ENCODE measurements at regions not wholly inside any gene's neighbourhood (a gene's known extent, or its start where the extent isn't known, plus 50 kb on each side); places are given as distances from the start of the nearest gene placed in this dataset.

- ATAC-seq (replicated peaks) (no peak), DNase-seq (no peak)
- Mint-ChIP-seq H3K27ac (no peak overlapping the region), H3K9me3 (peaks cover 3 to 6% of the 10 kb centered on the region in 2 donors), H3K4me3 (no peak overlapping the region), H3K27me3 (no peaks in the 10 kb centered on the region), H3K4me1 (ENCODE audit: low read depth in 2 of 2) (no peaks in the 10 kb centered on the region), H3K36me3 (ENCODE audit: insufficient read depth) (no peaks in the 10 kb centered on the region)
These were observed 487.3 kb downstream of the MID1IP1 start for GRCh38 chrX:39288592-39288991.

GRCh38 chrX:39289827-39290226 lies 488.6 kb downstream of the MID1IP1 start:
- no peak for ATAC-seq (replicated peaks)

GRCh38 chrX:39293203-39293602 lies 491.9 kb downstream of the MID1IP1 start:
- Mint-ChIP-seq H3K27me3 (peaks cover 10 to 15% of the 10 kb centered on the region in 2 donors), H3K4me3 (no peak overlapping the region), H3K36me3 (ENCODE audit: insufficient read depth) (no peaks in the 10 kb centered on the region)

More at GRCh38 chrX:39289827-39290226, 488.6 kb downstream of the MID1IP1 start:
- H3K4me3 Mint-ChIP-seq: no peak overlapping the region
- no peak for DNase-seq
- no peak overlapping the region for H3K27ac Mint-ChIP-seq
- H3K36me3 Mint-ChIP-seq (ENCODE audit: insufficient read depth): no peaks in the 10 kb centered on the region
- peaks cover 0 to under 1% of the 10 kb centered on the region in 2 donors for H3K9me3 Mint-ChIP-seq
- H3K4me1 Mint-ChIP-seq (ENCODE audit: low read depth in 2 of 2): no peaks in the 10 kb centered on the region
- peaks cover 2 to 7% of the 10 kb centered on the region in 2 donors for H3K27me3 Mint-ChIP-seq

GRCh38 chrX:39296472-39296871 lies 495.2 kb downstream of the MID1IP1 start:
- peaks cover 25 to 27% of the 10 kb centered on the region in 2 donors for H3K27me3 Mint-ChIP-seq
- H3K36me3 Mint-ChIP-seq (ENCODE audit: insufficient read depth): no peaks in the 10 kb centered on the region
- H3K4me1 Mint-ChIP-seq (ENCODE audit: low read depth in 2 of 2): no peaks in the 10 kb centered on the region
- H3K27ac Mint-ChIP-seq: no peak overlapping the region
- DNase-seq: no peak
- no peak for ATAC-seq (replicated peaks)
- H3K4me3 Mint-ChIP-seq: no peak overlapping the region
- peaks cover 0 to 6% of the 10 kb centered on the region in 2 donors for H3K9me3 Mint-ChIP-seq

More at GRCh38 chrX:39293203-39293602, 491.9 kb downstream of the MID1IP1 start:
- ATAC-seq (replicated peaks) (no peak), DNase-seq (no peak)
- no peak overlapping the region for H3K27ac Mint-ChIP-seq
- H3K9me3 Mint-ChIP-seq: peaks cover 0 to 6% of the 10 kb centered on the region in 2 donors
- H3K4me1 Mint-ChIP-seq (ENCODE audit: low read depth in 2 of 2): no peaks in the 10 kb centered on the region

- Mint-ChIP-seq H3K4me1 (ENCODE audit: low read depth in 2 of 2) (no peaks in the 10 kb centered on the region), H3K27me3 (peaks cover 25 to 27% of the 10 kb centered on the region in 2 donors), H3K9me3 (peaks cover 0 to 6% of the 10 kb centered on the region in 2 donors), H3K27ac (no peak overlapping the region), H3K36me3 (ENCODE audit: insufficient read depth) (no peaks in the 10 kb centered on the region), H3K4me3 (no peak overlapping the region)
- ATAC-seq (replicated peaks): no peak
- DNase-seq: no peak
These were observed 497.6 kb downstream of the MID1IP1 start for GRCh38 chrX:39298821-39299220.

- Mint-ChIP-seq H3K4me1 (ENCODE audit: low read depth in 2 of 2) (no peaks in the 10 kb centered on the region), H3K27me3 (peaks cover 21 to 27% of the 10 kb centered on the region in 2 donors), H3K9me3 (peaks cover 0 to 6% of the 10 kb centered on the region in 2 donors), H3K27ac (no peak overlapping the region), H3K4me3 (no peak overlapping the region), H3K36me3 (ENCODE audit: insufficient read depth) (no peaks in the 10 kb centered on the region)
- ATAC-seq (replicated peaks): no peak
- no peak for DNase-seq
These were observed 498.4 kb downstream of the MID1IP1 start for GRCh38 chrX:39299615-39300014.

- ATAC-seq (replicated peaks) (no peak), DNase-seq (no peak)
- Mint-ChIP-seq H3K4me1 (ENCODE audit: low read depth in 2 of 2) (no peaks in the 10 kb centered on the region), H3K27ac (no peak overlapping the region), H3K36me3 (ENCODE audit: insufficient read depth) (no peaks in the 10 kb centered on the region), H3K9me3 (no peaks in the 10 kb centered on the region), H3K27me3 (peaks cover 10 to 17% of the 10 kb centered on the region in 2 donors), H3K4me3 (no peak overlapping the region)
These were observed 499.8 kb downstream of the MID1IP1 start for GRCh38 chrX:39301036-39301435.

GRCh38 chrX:39302838-39303237 lies 501.6 kb downstream of the MID1IP1 start:
- Mint-ChIP-seq H3K36me3 (ENCODE audit: insufficient read depth) (no peaks in the 10 kb centered on the region), H3K9me3 (no peaks in the 10 kb centered on the region), H3K27ac (no peak overlapping the region), H3K4me1 (ENCODE audit: low read depth in 2 of 2) (no peaks in the 10 kb centered on the region), H3K4me3 (no peak overlapping the region), H3K27me3 (peaks cover 10 to 17% of the 10 kb centered on the region in 2 donors)
- DNase-seq (no peak), ATAC-seq (replicated peaks) (no peak)

- no peaks in the 10 kb centered on the region for H3K9me3 Mint-ChIP-seq
- peaks cover under 1% of the 10 kb centered on the region for H3K36me3 Mint-ChIP-seq (ENCODE audit: insufficient read depth)
- no peak overlapping the region for H3K27ac Mint-ChIP-seq
- DNase-seq (no peak), ATAC-seq (replicated peaks) (no peak)
- H3K4me3 Mint-ChIP-seq: no peak overlapping the region
- peaks cover 0 to 9% of the 10 kb centered on the region in 2 donors for H3K27me3 Mint-ChIP-seq
- H3K4me1 Mint-ChIP-seq (ENCODE audit: low read depth in 2 of 2): peaks cover 1% of the 10 kb centered on the region in 2 donors
These were observed 503.5 kb downstream of the MID1IP1 start for GRCh38 chrX:39304746-39305145.

- H3K36me3 Mint-ChIP-seq (ENCODE audit: insufficient read depth): peaks cover 3% of the 10 kb centered on the region
- peaks cover 7 to 9% of the 10 kb centered on the region in 2 donors for H3K4me1 Mint-ChIP-seq (ENCODE audit: low read depth in 2 of 2)
- no peak overlapping the region for H3K27ac Mint-ChIP-seq
- ATAC-seq (replicated peaks): no peak
- H3K9me3 Mint-ChIP-seq: no peaks in the 10 kb centered on the region
- H3K4me3 Mint-ChIP-seq: no peak overlapping the region
- DNase-seq: no peak
- H3K27me3 Mint-ChIP-seq: peaks cover 5 to 12% of the 10 kb centered on the region in 2 donors
These were observed 506.2 kb downstream of the MID1IP1 start for GRCh38 chrX:39307488-39307887.

GRCh38 chrX:39308126-39308525 lies 506.9 kb downstream of the MID1IP1 start:
- H3K36me3 Mint-ChIP-seq (ENCODE audit: insufficient read depth): peaks cover 3% of the 10 kb centered on the region
- no peaks in the 10 kb centered on the region for H3K9me3 Mint-ChIP-seq
- ATAC-seq (replicated peaks) (no peak), DNase-seq (no peak)
- peaks cover 5 to 12% of the 10 kb centered on the region in 2 donors for H3K27me3 Mint-ChIP-seq
- no peak overlapping the region for H3K4me3 Mint-ChIP-seq
- H3K4me1 Mint-ChIP-seq (ENCODE audit: low read depth in 2 of 2): peaks cover 7 to 9% of the 10 kb centered on the region in 2 donors
- H3K27ac Mint-ChIP-seq: no peak overlapping the region

- peaks cover 3% of the 10 kb centered on the region for H3K36me3 Mint-ChIP-seq (ENCODE audit: insufficient read depth)
- peak; percentile 29 for ATAC-seq (replicated peaks)
- DNase-seq: no peak
- H3K27ac Mint-ChIP-seq: peak overlapping the region; percentile 38 to 76
- no peaks in the 10 kb centered on the region for H3K9me3 Mint-ChIP-seq
- peaks cover 7 to 9% of the 10 kb centered on the region in 2 donors for H3K4me1 Mint-ChIP-seq (ENCODE audit: low read depth in 2 of 2)
- H3K27me3 Mint-ChIP-seq: peaks cover 5 to 18% of the 10 kb centered on the region in 2 donors
- no peak overlapping the region for H3K4me3 Mint-ChIP-seq
These were observed 507.9 kb downstream of the MID1IP1 start for GRCh38 chrX:39309018-39309635.

- H3K4me3 Mint-ChIP-seq: peak overlapping the region; percentile 49 to 63
- peaks cover 7 to 9% of the 10 kb centered on the region in 2 donors for H3K4me1 Mint-ChIP-seq (ENCODE audit: low read depth in 2 of 2)
- ATAC-seq (replicated peaks): no peak
- H3K27ac Mint-ChIP-seq: peak overlapping the region; percentile 38 to 76
- H3K36me3 Mint-ChIP-seq (ENCODE audit: insufficient read depth): peaks cover 3% of the 10 kb centered on the region
- no peak for DNase-seq
- peaks cover 5 to 20% of the 10 kb centered on the region in 2 donors for H3K27me3 Mint-ChIP-seq
- H3K9me3 Mint-ChIP-seq: no peaks in the 10 kb centered on the region
These were observed 508.5 kb downstream of the MID1IP1 start for GRCh38 chrX:39309721-39310152.

GRCh38 chrX:39310891-39311290 lies 509.6 kb downstream of the MID1IP1 start:
- peaks cover 7 to 9% of the 10 kb centered on the region in 2 donors for H3K4me1 Mint-ChIP-seq (ENCODE audit: low read depth in 2 of 2)
- no peaks in the 10 kb centered on the region for H3K9me3 Mint-ChIP-seq
- no peak overlapping the region for H3K4me3 Mint-ChIP-seq
- no peak for ATAC-seq (replicated peaks)
- H3K27ac Mint-ChIP-seq: no peak overlapping the region
- DNase-seq: no peak
- peaks cover 5 to 23% of the 10 kb centered on the region in 2 donors for H3K27me3 Mint-ChIP-seq
- peaks cover 3% of the 10 kb centered on the region for H3K36me3 Mint-ChIP-seq (ENCODE audit: insufficient read depth)
